Glomerular endothelial cell (primary cell): ENCODE measurements at regions not wholly inside any gene's neighbourhood (a gene's known extent, or its start where the extent isn't known, plus 50 kb on each side); places are given as distances from the start of the nearest gene placed in this dataset.

Source experiments
- DNase-seq: peaks from one replicate; pipeline ENCODE4 v3.0.0-alpha.2; 2011; ENCODE audit warnings: low read depth, low spot score; ENCODE audit errors: extremely low read depth

DNA sequence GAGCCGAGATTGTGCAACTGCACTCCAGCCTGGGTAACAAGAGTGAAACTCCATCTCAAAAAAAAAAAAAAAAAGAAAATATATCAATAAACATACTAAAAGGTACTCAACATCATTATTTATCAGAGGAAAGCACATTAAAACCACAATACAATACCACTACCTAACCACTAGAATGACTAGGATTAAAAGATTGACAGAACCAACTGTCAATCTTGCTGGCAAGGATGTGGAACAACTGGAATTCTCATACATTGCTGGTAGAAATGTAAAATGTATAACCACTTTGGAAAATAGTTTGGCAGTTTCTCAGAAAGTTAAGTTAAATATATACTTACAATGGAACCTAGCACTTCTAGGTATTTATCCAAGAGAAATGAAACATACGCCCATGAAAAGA, 88.6 kb downstream of the B3GNT2 start:
- no peak for DNase-seq

DNA sequence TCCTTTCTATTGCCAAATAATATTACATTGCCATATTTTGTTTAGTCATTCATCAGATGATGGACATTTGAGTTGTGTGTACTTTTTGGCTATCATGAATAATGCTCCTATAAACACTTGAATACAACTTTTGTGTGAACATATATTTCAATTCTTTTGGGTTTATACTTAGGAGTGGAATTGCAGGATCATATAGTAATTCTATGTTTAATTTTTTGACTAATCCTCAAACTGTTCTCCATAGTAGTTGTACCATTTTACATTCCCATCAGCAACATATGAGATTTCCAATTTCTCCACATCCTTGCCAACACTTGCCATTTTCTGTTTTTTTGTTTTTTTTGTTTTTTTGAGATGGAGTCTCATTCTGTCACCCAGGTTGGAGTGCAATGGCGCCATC, 87.2 kb downstream of the B3GNT2 start:
- DNase-seq: no peak

DNA sequence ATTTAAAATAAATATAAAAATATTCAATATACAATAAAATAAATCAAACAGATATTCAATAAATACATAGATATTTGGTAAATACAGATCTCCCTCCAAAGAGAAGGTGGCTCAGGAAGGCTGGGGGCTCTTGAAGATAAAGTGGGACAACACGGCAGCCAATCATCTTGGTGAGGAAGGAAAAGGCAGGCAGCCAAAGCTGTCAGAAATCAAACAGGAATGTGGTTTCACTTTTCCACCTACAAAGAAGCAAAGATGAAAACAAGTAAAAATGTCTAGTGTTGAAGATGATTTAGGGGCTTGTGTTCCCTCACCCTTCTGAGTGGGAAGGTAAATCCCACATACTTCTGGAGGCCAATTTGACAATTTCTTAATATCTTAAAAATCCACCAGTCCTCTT, 85.7 kb downstream of the B3GNT2 start:
- no peak for DNase-seq

DNA sequence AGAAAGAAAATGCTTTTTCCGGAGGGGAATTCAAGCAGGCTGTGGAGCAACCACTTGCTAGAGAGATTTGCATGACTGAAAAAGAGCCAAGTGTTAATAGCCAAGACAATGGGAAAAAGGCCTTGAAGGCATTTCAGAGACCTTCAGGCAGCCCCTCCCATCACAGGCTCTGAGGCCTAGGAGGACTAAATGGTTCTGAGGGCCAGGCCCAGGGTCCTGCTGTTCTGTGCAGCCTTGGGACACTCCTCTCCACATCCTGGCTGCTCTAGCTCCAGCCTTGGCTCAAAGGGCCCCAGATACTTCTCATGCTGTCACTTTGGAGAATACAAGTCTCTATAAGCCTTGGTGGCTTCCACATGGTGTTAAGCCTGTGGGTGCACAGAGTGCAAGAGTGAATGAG, 81.8 kb downstream of the B3GNT2 start:
- no peak for DNase-seq
